ENCODE measurements at regions not wholly inside any gene's neighbourhood (a gene's known extent, or its start where the extent isn't known, plus 50 kb on each side); places are given as distances from the start of the nearest gene placed in this dataset.
"Not testable (repeated sequence)": the region's sequence is repeated elsewhere in the genome, so short reads cannot be mapped to it uniquely, and the experiment has no call there.

DNA sequence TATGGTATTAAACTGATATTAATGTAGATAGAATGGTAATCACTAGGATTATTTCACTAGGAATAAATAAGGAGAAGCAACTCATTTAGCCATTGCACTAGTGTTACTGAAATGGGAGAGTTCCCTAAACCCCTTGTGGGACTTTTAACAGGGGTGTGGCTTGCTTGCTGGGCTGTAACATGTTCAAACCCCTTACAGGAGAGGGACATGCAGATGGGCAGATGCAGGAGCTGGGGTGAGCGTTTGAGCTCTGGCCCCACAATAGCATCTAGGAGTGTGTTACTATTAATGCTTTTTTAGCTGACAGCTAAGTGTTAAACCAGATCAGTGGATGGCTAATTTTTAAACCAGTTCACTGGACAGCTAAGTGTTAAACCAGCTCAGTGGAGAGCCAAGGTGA lies 89.3 kb upstream of the ST8SIA4 start:
- no peak overlapping the region for H3K4me3 Mint-ChIP-seq (ENCODE audit: unreplicated experiment)
- no peak for DNase-seq (ENCODE audit: extremely low spot score, unreplicated experiment)
- TF ChIP-seq, protein P1, sequence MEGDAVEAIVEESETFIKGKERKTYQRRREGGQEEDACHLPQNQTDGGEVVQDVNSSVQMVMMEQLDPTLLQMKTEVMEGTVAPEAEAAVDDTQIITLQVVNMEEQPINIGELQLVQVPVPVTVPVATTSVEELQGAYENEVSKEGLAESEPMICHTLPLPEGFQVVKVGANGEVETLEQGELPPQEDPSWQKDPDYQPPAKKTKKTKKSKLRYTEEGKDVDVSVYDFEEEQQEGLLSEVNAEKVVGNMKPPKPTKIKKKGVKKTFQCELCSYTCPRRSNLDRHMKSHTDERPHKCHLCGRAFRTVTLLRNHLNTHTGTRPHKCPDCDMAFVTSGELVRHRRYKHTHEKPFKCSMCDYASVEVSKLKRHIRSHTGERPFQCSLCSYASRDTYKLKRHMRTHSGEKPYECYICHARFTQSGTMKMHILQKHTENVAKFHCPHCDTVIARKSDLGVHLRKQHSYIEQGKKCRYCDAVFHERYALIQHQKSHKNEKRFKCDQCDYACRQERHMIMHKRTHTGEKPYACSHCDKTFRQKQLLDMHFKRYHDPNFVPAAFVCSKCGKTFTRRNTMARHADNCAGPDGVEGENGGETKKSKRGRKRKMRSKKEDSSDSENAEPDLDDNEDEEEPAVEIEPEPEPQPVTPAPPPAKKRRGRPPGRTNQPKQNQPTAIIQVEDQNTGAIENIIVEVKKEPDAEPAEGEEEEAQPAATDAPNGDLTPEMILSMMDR (IDR thresholded peaks at IDR 0.05), result no peak
- H3K4me1 Mint-ChIP-seq (ENCODE audit: unreplicated experiment), result no peaks in the 10 kb centered on the region
- H3K9me3 Mint-ChIP-seq (ENCODE audit: unreplicated experiment), result peaks cover 18% of the 10 kb centered on the region
- no peaks in the 10 kb centered on the region for H3K27me3 Mint-ChIP-seq (ENCODE audit: unreplicated experiment)
- no peaks in the 10 kb centered on the region for H3K36me3 Mint-ChIP-seq (ENCODE audit: unreplicated experiment)
- no peak overlapping the region for H3K27ac Mint-ChIP-seq (ENCODE audit: unreplicated experiment)

DNA sequence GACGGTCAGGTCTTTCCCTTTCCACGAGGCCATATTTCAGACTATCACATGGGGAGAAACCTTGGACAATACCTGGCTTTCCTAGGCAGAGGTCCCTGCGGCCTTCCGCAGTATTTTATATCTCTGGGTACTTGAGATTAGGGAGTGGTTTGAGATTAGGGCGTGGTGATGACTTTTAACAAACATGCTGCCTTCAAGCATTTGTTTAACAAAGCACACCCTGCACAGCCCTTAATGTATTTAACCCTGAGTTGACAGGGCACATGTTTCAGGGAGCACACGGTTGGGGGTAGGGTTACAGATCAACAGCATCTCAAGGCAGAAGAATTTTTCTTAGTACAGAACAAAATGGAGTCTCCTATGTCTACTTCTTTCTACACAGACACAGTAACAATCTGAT lies 80.5 kb upstream of the ST8SIA4 start:
- H3K36me3 Mint-ChIP-seq (ENCODE audit: unreplicated experiment); DNase-seq (ENCODE audit: extremely low spot score, unreplicated experiment); H3K27ac Mint-ChIP-seq (ENCODE audit: unreplicated experiment); H3K27me3 Mint-ChIP-seq (ENCODE audit: unreplicated experiment); H3K4me1 Mint-ChIP-seq (ENCODE audit: unreplicated experiment); H3K4me3 Mint-ChIP-seq (ENCODE audit: unreplicated experiment): not testable (repeated sequence)
- peaks cover 30% of the 10 kb centered on the region for H3K9me3 Mint-ChIP-seq (ENCODE audit: unreplicated experiment)

DNA sequence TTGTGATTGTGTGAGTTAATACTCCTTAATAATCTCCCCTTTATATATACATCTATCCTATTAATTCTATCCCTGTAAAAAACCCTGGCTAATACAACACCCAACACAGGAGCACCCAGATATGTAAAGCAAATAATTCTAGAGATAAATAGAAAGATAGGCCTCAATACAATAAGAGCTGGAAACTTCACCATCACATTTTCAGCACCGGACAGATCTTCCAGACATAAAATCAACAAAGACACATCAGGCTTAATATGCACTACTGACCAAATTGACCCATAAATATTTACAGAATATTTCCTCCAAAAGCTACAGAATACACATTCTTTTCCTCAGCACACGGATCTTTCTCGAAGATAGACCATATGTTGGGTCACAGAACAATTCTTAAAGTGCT lies 71.0 kb upstream of the ST8SIA4 start:
- TF ChIP-seq, protein P1 (IDR thresholded peaks at IDR 0.05), result no peak
- Mint-ChIP-seq H3K27ac (ENCODE audit: unreplicated experiment) (no peak overlapping the region), H3K4me1 (ENCODE audit: unreplicated experiment) (no peaks in the 10 kb centered on the region), H3K36me3 (ENCODE audit: unreplicated experiment) (no peaks in the 10 kb centered on the region), H3K27me3 (ENCODE audit: unreplicated experiment) (no peaks in the 10 kb centered on the region), H3K9me3 (ENCODE audit: unreplicated experiment) (no peaks in the 10 kb centered on the region), H3K4me3 (ENCODE audit: unreplicated experiment) (no peak overlapping the region)
- DNase-seq (ENCODE audit: extremely low spot score, unreplicated experiment), result no peak

DNA sequence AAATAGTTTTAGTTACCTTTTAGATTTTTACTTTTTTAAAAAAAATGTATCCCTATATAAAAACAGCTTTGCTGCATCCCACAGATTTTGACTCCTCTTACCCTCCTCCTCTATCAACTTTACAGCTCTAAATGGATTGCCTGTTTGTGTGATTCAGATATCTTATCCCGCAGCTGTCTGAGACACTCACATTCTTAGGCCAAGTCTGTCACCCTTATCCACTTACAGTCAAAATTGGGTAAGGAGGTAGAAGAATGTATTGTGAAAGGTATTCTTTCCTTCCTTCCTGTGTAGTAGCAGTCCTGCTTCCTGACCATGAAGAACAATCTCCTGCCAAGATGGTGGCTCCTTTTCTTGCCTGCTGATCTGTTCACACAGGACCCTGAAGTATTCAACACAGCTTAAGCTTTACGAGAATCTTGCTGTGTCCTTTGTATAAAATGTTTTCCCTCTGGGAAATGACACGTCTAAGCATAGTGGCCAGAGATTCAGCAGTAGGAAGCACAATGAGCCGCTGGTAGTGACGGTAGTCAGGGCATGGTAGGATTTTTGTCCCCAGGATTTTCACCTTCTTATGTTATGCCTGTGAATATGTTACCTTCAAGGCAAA lies 67.7 kb upstream of the ST8SIA4 start:
- Mint-ChIP-seq H3K9me3 (ENCODE audit: unreplicated experiment) (no peaks in the 10 kb centered on the region), H3K27ac (ENCODE audit: unreplicated experiment) (no peak overlapping the region), H3K4me1 (ENCODE audit: unreplicated experiment) (no peaks in the 10 kb centered on the region), H3K27me3 (ENCODE audit: unreplicated experiment) (no peaks in the 10 kb centered on the region), H3K4me3 (ENCODE audit: unreplicated experiment) (no peak overlapping the region), H3K36me3 (ENCODE audit: unreplicated experiment) (no peaks in the 10 kb centered on the region)
- TF ChIP-seq, protein P1 (IDR thresholded peaks at IDR 0.05), result no peak
- DNase-seq (ENCODE audit: extremely low spot score, unreplicated experiment), result no peak

DNA sequence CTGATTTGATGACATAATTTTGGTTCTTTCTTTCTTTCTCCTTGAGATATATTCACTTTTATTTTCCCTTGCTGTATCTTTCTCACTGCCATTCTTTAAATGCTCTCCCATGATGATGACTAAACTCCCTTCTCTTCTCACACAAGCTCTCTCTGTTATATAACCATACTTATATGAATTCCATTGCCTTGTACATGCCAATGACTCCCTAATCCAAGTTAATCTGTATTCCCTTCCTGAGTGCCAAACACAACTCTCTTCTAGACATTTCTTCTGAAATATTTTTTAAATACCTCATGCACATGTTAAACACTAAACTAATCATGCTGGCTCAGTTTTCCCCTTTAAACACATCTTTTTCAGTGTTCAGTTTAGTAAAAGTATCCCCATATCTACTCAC lies 62.2 kb upstream of the ST8SIA4 start:
- no peak overlapping the region for H3K4me3 Mint-ChIP-seq (ENCODE audit: unreplicated experiment)
- H3K9me3 Mint-ChIP-seq (ENCODE audit: unreplicated experiment), result peaks cover 5% of the 10 kb centered on the region
- no peak for DNase-seq (ENCODE audit: extremely low spot score, unreplicated experiment)
- TF ChIP-seq, protein P1 (IDR thresholded peaks at IDR 0.05), result no peak
- no peaks in the 10 kb centered on the region for H3K36me3 Mint-ChIP-seq (ENCODE audit: unreplicated experiment)
- no peak overlapping the region for H3K27ac Mint-ChIP-seq (ENCODE audit: unreplicated experiment)
- H3K4me1 Mint-ChIP-seq (ENCODE audit: unreplicated experiment), result no peaks in the 10 kb centered on the region
- no peaks in the 10 kb centered on the region for H3K27me3 Mint-ChIP-seq (ENCODE audit: unreplicated experiment)

Measured in osteocyte (in vitro differentiated cells).